Colonic mucosa (tissue), 4 donors: ENCODE measurements at regions not wholly inside any gene's neighbourhood (a gene's known extent, or its start where the extent isn't known, plus 50 kb on each side); places are given as distances from the start of the nearest gene placed in this dataset.

Experiments
- DNase-seq: peaks from one replicate; pipeline ENCODE4 v3.0.0-alpha.2; 2020
- H3K27ac ChIP-seq: fragments of 200-600 bp; one replicate; pipeline ENCODE4 v1.8.0; 2021
- H3K27me3 ChIP-seq: fragments of 200-600 bp; one replicate; pipeline ENCODE4 v1.8.0; 2021
- H3K36me3 ChIP-seq: fragments of 200-600 bp; one replicate; pipeline ENCODE4 v1.8.0; 2021
- H3K4me1 ChIP-seq: fragments of 200-600 bp; one replicate; pipeline ENCODE4 v1.8.0; 2021; ENCODE audit warnings: mild to moderate bottlenecking
- H3K4me3 ChIP-seq: fragments of 200-600 bp; one replicate; pipeline ENCODE4 v1.8.0; 2021
- H3K9ac ChIP-seq, 2 donors: one replicate each; pipeline ENCODE4 v1.7.0; 2013; ENCODE audit warnings: control low read depth in 2 of 2, low read depth in 2 of 2, low read length in 2 of 2
- H3K9me3 ChIP-seq: fragments of 200-600 bp; one replicate; pipeline ENCODE4 v1.8.0; 2021
- CTCF ChIP-seq: fragments of 200-600 bp; IDR thresholded peaks from one replicate; pipeline ENCODE4 v1.8.0; 2022; ENCODE audit warnings: antibody characterized with exemption, mild to moderate bottlenecking
- intact Hi-C: fragments of 100-400 bp; cut with DNase I; formaldehyde crosslinking; loops from one replicate; pipeline ENCODE4 v1.14.1; 2022
- donor health status: healthy.
- donor health status: DM: no; HTN: no; CAD: no.
- donor health status: DM: no; HTN: no; CAD: no.

DNA sequence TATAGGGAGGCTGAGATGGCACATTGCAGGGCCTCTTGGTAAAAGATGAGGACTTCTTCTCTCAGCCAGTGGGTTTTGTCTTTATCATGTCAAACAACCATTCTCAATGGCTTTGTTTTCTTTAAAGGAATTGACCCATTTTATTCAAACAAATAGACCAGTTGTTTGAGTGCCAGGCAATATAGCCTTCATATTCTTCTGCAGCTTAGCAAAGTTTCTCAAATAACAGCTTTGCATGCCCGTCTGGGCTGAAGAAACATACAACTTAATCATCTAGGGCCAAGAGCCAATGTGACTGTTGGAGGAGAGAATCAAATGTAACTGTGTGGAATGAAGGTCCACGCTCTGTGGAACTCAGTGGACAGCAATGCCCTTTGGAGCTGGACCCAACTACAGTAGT lies 57.4 kb upstream of the ADRA1B start:
- no peak overlapping the region for H3K4me3 ChIP-seq
- no peak for TF ChIP-seq CTCF
- intact Hi-C loops = no loop called here
- no peak for DNase-seq
- H3K27me3 ChIP-seq = no peaks in the 10 kb centered on the region
- no peaks in the 10 kb centered on the region for H3K36me3 ChIP-seq
- no peaks in the 10 kb centered on the region for H3K4me1 ChIP-seq
- H3K27ac ChIP-seq = no peak overlapping the region
- no peaks in the 10 kb centered on the region for H3K9me3 ChIP-seq
- no peak overlapping the region for H3K9ac ChIP-seq

- Histone ChIP-seq H3K9me3 (no peaks in the 10 kb centered on the region), H3K27me3 (no peaks in the 10 kb centered on the region), H3K36me3 (no peaks in the 10 kb centered on the region), H3K9ac (no peak overlapping the region), H3K4me3 (no peak overlapping the region), H3K4me1 (no peaks in the 10 kb centered on the region), H3K27ac (no peak overlapping the region)
- DNase-seq = no peak
- no peak for TF ChIP-seq CTCF
- intact Hi-C loops = no loop called here
Measured at GRCh38 chr5:159861086-159861485, 55.2 kb upstream of the ADRA1B start.

DNA sequence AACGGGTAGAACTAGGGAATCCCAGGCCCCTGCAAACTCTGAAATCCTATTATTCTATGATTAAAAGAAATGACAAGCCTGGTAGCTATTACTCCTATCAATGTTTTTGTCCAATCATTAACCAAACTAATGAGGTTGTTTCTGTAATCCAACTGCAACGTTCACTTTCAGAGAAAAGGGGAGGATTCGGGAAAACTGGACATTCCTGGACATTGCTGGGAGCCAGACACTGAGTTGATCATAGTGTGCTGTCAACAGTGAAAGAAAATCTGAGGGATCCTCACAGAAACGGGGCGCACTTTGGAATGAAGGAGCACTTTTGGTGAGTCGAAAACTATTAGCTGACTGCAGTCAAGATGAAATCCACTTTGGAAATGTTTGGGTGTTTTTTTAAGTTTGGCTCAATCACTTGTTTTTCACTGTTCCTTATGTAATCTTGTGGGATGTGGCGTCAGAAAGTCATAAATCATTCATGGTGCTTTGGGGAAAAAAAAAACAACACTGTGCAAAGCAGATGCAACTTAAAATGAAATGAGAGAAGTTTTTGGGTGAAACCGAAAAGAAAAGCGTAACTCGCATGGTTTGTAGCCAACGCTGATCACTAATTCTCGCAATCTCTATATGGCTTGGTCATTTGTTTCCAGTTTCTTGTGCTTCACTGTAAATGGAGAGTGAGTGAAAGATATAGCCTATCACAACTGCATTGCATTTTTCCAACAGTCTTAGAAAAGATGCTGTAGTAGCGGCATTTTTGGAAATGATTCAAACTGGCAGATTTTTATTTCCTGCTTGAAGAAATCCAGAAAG lies 51.2 kb upstream of the ADRA1B start:
- no peaks in the 10 kb centered on the region for H3K9me3 ChIP-seq
- H3K4me3 ChIP-seq = no peak overlapping the region
- intact Hi-C loops = no loop called here
- no peak overlapping the region for H3K9ac ChIP-seq
- no peaks in the 10 kb centered on the region for H3K27me3 ChIP-seq
- TF ChIP-seq CTCF = no peak
- H3K27ac ChIP-seq = no peak overlapping the region
- H3K4me1 ChIP-seq = no peaks in the 10 kb centered on the region
- H3K36me3 ChIP-seq = no peaks in the 10 kb centered on the region
- no peak for DNase-seq

- no peaks in the 10 kb centered on the region for H3K4me1 ChIP-seq
- no peak overlapping the region for H3K4me3 ChIP-seq
- no peak overlapping the region for H3K9ac ChIP-seq
- no peak overlapping the region for H3K27ac ChIP-seq
- no peak for DNase-seq
- no peaks in the 10 kb centered on the region for H3K36me3 ChIP-seq
- TF ChIP-seq CTCF = no peak
- H3K9me3 ChIP-seq = no peaks in the 10 kb centered on the region
- H3K27me3 ChIP-seq = no peaks in the 10 kb centered on the region
- intact Hi-C loops = no loop called here
Measured at GRCh38 chr5:159866093-159866492, 50.2 kb upstream of the ADRA1B start.
